ENCODE measurements at regions not wholly inside any gene's neighbourhood (a gene's known extent, or its start where the extent isn't known, plus 50 kb on each side); places are given as distances from the start of the nearest gene placed in this dataset.

DNA sequence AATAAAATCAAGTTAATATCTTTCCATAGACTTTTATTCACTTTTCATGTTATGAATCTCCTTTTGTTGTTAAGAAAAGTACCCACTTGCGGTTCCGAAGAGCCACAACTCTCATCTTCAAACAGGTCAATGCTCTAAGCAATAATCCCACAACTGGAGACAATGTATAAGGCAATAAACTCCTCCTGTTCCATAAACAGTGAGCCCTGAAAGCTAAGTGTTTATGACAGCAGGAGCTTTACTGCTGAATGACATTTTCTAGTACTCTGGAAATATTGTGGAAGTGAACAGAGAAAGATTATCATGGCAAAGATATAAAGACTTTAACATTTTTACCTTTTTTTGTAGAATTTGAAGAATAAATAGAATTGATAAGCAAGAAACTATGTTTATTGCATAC lies 213.5 kb upstream of the MBL2 start:
- peaks cover 0 to 10% (median 4%) of the 10 kb centered on the region in 3 experiments; a peak in 4 of 7 replicates for H3K36me3 Mint-ChIP-seq (ENCODE audit: insufficient read depth in 1 of 3, low read depth in 3 of 3)
- Histone ChIP-seq H3K27me3 (ENCODE audit: insufficient read depth, low read length) (no peaks in the 10 kb centered on the region), H3K4me1 (ENCODE audit: insufficient read depth, low read length) (no peaks in the 10 kb centered on the region), H2BK120ac (ENCODE audit: low read depth, low read length, poor library complexity, severe bottlenecking) (no peak overlapping the region), H2BK5ac (ENCODE audit: insufficient read length, low read length) (no peak overlapping the region), H3K18ac (ENCODE audit: insufficient read length, low read depth, low read length) (no peak overlapping the region), H3K4me2 (ENCODE audit: insufficient read depth, insufficient read length, low read length) (no peak overlapping the region), H4K8ac (replicated peaks; ENCODE audit: insufficient read length, low read depth, low read length) (no peak overlapping the region), H4K5ac (ENCODE audit: insufficient read length, low read depth, low read length) (no peak overlapping the region), H3K4ac (ENCODE audit: low read depth, low read length) (no peak overlapping the region), H3K79me2 (ENCODE audit: insufficient read depth, low read length) (no peaks in the 10 kb centered on the region), H3K14ac (ENCODE audit: insufficient read depth, low read length) (no peak overlapping the region), H2BK15ac (ENCODE audit: low read depth, low read length) (no peak overlapping the region), H2AK5ac (ENCODE audit: insufficient read length, low read length) (no peak overlapping the region), H3T11ph (ENCODE audit: low read length) (no peak overlapping the region), H3K9ac (ENCODE audit: extremely low read depth, insufficient read length, low read length) (no peak overlapping the region), H3K79me1 (ENCODE audit: insufficient read depth, low read depth, low read length, poor library complexity, severe bottlenecking) (no peaks in the 10 kb centered on the region), H4K91ac (ENCODE audit: insufficient read length, low read depth, low read length) (no peak overlapping the region), H2BK20ac (ENCODE audit: low read depth, low read length, poor library complexity, severe bottlenecking) (no peak overlapping the region), H3K27ac (ENCODE audit: insufficient read length, low read depth, low read length) (no peak overlapping the region), H3K56ac (ENCODE audit: insufficient read length, low read depth, low read length) (no peak overlapping the region), H4K20me1 (ENCODE audit: control insufficient read depth, insufficient read depth, insufficient read length) (no peaks in the 10 kb centered on the region), H3K23me2 (ENCODE audit: insufficient read length, low read depth, low read length, poor library complexity, severe bottlenecking) (no peaks in the 10 kb centered on the region), H3K9me3 (ENCODE audit: control insufficient read depth, low read depth, low read length) (no peaks in the 10 kb centered on the region), H3K23ac (ENCODE audit: insufficient read length, low read depth, low read length) (no peak overlapping the region), H2AFZ (ENCODE audit: low read length) (no peak overlapping the region), H2BK12ac (ENCODE audit: insufficient read length, low read depth, low read length) (no peak overlapping the region)
- H3K27ac Mint-ChIP-seq, result no peak overlapping the region
- TF ChIP-seq, protein P1, sequence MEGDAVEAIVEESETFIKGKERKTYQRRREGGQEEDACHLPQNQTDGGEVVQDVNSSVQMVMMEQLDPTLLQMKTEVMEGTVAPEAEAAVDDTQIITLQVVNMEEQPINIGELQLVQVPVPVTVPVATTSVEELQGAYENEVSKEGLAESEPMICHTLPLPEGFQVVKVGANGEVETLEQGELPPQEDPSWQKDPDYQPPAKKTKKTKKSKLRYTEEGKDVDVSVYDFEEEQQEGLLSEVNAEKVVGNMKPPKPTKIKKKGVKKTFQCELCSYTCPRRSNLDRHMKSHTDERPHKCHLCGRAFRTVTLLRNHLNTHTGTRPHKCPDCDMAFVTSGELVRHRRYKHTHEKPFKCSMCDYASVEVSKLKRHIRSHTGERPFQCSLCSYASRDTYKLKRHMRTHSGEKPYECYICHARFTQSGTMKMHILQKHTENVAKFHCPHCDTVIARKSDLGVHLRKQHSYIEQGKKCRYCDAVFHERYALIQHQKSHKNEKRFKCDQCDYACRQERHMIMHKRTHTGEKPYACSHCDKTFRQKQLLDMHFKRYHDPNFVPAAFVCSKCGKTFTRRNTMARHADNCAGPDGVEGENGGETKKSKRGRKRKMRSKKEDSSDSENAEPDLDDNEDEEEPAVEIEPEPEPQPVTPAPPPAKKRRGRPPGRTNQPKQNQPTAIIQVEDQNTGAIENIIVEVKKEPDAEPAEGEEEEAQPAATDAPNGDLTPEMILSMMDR (conservative IDR thresholded peaks at IDR 0.05), result no peak
- H3K9me3 Mint-ChIP-seq, result peaks cover 0 to 5% of the 10 kb centered on the region in 2 experiments; a peak in 3 of 5 replicates
- H3K27me3 Mint-ChIP-seq (ENCODE audit: low read depth), result no peaks in the 10 kb centered on the region
- H3K4me1 Mint-ChIP-seq, result no peaks in the 10 kb centered on the region
- H3K4me3 Mint-ChIP-seq, result no peak overlapping the region
- WGBS (ENCODE audit: extremely low coverage, insufficient read length, low lambda C conversion rate), result no CpG with 5 or more reads among the region's 2 CpGs
- DNase-seq, result no peak
